ENCODE measurements at regions not wholly inside any gene's neighbourhood (a gene's known extent, or its start where the extent isn't known, plus 50 kb on each side); places are given as distances from the start of the nearest gene placed in this dataset.

GRCh38 chrX:85516131-85516530, 136.7 kb upstream of the POF1B start:
- TF ChIP-seq CTCF (IDR thresholded peaks at IDR 0.05; ENCODE audit: low read depth, low read length) = no peak
- H3K27me3 ChIP-seq = no peaks in the 10 kb centered on the region
- H3K4me3 ChIP-seq (ENCODE audit: low read depth, low read length) = no peak overlapping the region
- no peak for DNase-seq
- H3K4me1 ChIP-seq = no peaks in the 10 kb centered on the region
- H3K36me3 ChIP-seq = no peaks in the 10 kb centered on the region
- H3K9me3 ChIP-seq = no peaks in the 10 kb centered on the region

- TF ChIP-seq CTCF (IDR thresholded peaks at IDR 0.05; ENCODE audit: low read depth, low read length) = no peak
- no peaks in the 10 kb centered on the region for H3K27me3 ChIP-seq
- H3K4me1 ChIP-seq = no peaks in the 10 kb centered on the region
- no peaks in the 10 kb centered on the region for H3K36me3 ChIP-seq
- H3K9me3 ChIP-seq = no peaks in the 10 kb centered on the region
- no peak overlapping the region for H3K4me3 ChIP-seq (ENCODE audit: low read depth, low read length)
- DNase-seq = no peak
Measured at GRCh38 chrX:85506871-85507270, 127.4 kb upstream of the POF1B start.

- TF ChIP-seq CTCF (IDR thresholded peaks at IDR 0.05; ENCODE audit: low read depth, low read length) = no peak
- no peaks in the 10 kb centered on the region for H3K36me3 ChIP-seq
- no peaks in the 10 kb centered on the region for H3K4me1 ChIP-seq
- H3K27me3 ChIP-seq = no peaks in the 10 kb centered on the region
- no peak overlapping the region for H3K4me3 ChIP-seq (ENCODE audit: low read depth, low read length)
- no peak for DNase-seq
- no peaks in the 10 kb centered on the region for H3K9me3 ChIP-seq
Measured at GRCh38 chrX:85505801-85506200, 126.3 kb upstream of the POF1B start.

GRCh38 chrX:85504381-85504780, 124.9 kb upstream of the POF1B start:
- TF ChIP-seq CTCF (IDR thresholded peaks at IDR 0.05; ENCODE audit: low read depth, low read length) = no peak
- Histone ChIP-seq H3K4me1 (no peaks in the 10 kb centered on the region), H3K9me3 (no peaks in the 10 kb centered on the region), H3K4me3 (ENCODE audit: low read depth, low read length) (no peak overlapping the region), H3K36me3 (no peaks in the 10 kb centered on the region), H3K27me3 (no peaks in the 10 kb centered on the region)
- DNase-seq = no peak

GRCh38 chrX:85503258-85504158, 124.0 kb upstream of the POF1B start:
- Histone ChIP-seq H3K36me3 (no peaks in the 10 kb centered on the region), H3K27me3 (no peaks in the 10 kb centered on the region), H3K4me1 (no peaks in the 10 kb centered on the region), H3K9me3 (no peaks in the 10 kb centered on the region), H3K4me3 (ENCODE audit: low read depth, low read length) (no peak overlapping the region)
- no peak for TF ChIP-seq CTCF (IDR thresholded peaks at IDR 0.05; ENCODE audit: low read depth, low read length)
- DNase-seq = no peak

- Histone ChIP-seq H3K4me1 (no peaks in the 10 kb centered on the region), H3K9me3 (no peaks in the 10 kb centered on the region), H3K4me3 (ENCODE audit: low read depth, low read length) (no peak overlapping the region), H3K27me3 (no peaks in the 10 kb centered on the region), H3K36me3 (no peaks in the 10 kb centered on the region)
- no peak for DNase-seq
- no peak for TF ChIP-seq CTCF (IDR thresholded peaks at IDR 0.05; ENCODE audit: low read depth, low read length)
Measured at GRCh38 chrX:85501349-85501748, 121.9 kb upstream of the POF1B start.
